Testis (tissue), 2 donors: ENCODE measurements at regions not wholly inside any gene's neighbourhood (a gene's known extent, or its start where the extent isn't known, plus 50 kb on each side); places are given as distances from the start of the nearest gene placed in this dataset.

ENCODE experiments used
- CTCF ChIP-seq, 3 experiments: fragments of 450-650 bp in 2 of 3; fragments of 200-600 bp in 1 of 3; sonication (generic) in 1 of 3; IDR thresholded peaks; one replicate each; pipeline ENCODE4 v1.5.1; 2016 to 2019; ENCODE audit warnings: antibody characterized with exemption in 3 of 3, mild to moderate bottlenecking in 2 of 3, moderate library complexity in 1 of 3
- POLR2A ChIP-seq: fragments of 450-650 bp; IDR thresholded peaks from one replicate; pipeline ENCODE4 v1.6.1; 2017; ENCODE audit warnings: antibody characterized with exemption, mild to moderate bottlenecking, moderate library complexity

- TF ChIP-seq POLR2A (no peak), CTCF (IDR thresholded peaks at IDR 0.05) (no peak)
These were observed 288.3 kb downstream of the TLE3 start for GRCh38 chr15:69809421-69809820.
